GM21423 (cell line): ENCODE measurements at regions not wholly inside any gene's neighbourhood (a gene's known extent, or its start where the extent isn't known, plus 50 kb on each side); places are given as distances from the start of the nearest gene placed in this dataset.

Source experiments
- ATAC-seq: cut with Tn5 transposase; IDR thresholded peaks from one replicate; pipeline ENCODE4 v1.9.1; 2021; ENCODE audit warnings: mild to moderate bottlenecking, moderate library complexity; ENCODE audit not compliant: unreplicated experiment

DNA sequence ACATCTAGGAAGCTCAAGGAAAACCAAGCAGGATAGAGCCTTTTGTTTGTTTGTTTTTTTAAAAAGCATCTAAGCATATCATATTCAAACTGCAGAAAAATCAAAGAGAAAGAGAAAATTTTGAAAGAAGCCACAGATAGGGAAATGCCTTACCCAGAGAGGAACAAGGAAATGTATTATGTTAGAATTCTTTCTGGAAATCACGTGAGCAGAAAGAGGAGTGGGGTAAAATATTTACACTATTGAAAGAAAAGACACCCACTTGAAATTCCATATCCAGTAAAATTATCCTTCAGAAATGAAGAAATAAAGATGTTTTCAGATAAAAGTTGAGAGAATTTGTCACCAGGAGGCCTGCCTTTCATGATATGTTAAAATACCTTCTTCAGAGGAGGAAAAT is 775.7 kb upstream of the IGFBP3 start:
- ATAC-seq: no peak

DNA sequence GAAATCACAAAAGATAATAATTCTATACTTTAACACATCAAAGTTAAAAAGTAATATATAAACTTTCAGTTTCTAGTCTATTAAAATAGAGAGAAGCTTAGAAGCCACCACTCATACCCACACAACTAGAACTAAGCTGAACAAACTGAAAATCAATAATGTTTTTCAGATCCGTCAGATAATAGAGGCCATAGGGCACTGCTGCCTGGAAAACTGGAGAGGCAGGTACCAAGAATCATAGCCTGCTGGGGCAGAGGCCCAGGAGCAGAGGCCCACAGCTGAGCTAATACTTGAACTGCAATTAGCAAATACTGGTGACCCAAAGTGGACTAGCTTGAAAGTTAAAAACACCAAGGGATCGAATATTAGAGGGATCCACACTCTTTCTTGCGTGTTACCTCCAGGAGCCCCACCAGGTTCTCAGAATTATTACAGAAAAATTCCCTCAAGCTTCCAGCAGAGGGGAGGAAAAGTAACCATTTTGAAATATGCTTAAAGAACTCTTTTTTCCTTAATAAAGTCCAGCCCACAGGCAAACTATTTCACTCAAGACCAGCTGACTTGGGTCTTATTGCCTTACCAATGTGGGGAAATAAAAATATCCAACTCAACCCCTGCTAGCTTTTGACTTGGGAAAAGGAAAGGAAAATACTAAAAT is 774.1 kb upstream of the IGFBP3 start:
- ATAC-seq: no peak

DNA sequence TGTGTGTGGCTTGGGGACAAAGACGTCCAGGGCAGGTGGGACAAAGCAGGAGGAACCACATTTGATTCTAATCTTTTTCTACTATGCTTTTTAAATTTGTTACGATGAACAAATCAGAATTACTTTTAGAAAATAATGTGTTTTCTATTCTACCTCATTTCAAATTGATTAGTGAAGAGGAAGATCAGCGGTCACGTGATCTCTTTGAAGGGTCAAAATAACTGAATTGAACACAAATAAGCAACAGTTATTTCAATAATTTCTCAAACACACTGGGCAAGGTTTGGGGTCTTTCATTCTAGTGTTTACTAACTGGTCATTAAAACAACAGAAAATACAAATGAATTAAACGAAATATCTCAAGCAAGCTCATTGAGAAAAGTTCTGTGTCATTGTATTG is 773.0 kb upstream of the IGFBP3 start:
- no peak for ATAC-seq

DNA sequence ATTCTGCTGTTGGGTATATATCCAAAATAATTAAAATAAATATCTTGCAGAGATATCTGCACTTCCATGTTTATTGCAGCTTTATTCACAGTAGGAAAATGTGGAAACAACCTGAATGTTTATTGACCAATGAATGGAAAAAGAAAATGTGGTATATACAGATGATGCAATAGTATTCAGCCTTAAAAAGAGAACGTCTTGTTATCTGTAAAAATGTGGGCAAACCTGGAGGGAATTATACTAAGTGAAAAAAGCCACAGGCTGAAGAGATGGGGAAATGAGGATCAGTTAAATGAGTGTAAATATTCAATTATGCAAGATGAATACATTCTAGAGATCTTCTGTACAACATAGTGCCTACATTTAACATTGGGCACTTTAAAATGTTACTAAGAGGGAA is 766.1 kb upstream of the IGFBP3 start:
- no peak for ATAC-seq

DNA sequence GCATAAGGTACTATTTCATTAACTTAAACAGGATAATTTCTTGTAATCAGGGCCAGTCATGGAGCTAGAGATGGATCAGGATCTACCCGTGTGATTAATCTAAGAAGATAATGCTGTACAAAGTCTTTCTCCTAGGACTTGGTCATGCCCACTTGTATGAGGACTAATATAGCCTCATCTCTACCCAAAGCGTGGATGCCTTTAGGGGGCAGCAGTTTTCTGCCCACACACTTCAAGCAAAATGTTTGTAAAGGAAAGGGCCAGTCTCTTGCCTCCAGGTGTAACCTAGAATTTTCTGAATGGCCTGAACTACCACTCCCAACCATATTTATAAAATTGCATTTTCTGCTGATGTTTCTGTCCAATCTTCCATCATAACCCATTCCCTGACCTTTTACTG is 764.0 kb upstream of the IGFBP3 start:
- no peak for ATAC-seq

DNA sequence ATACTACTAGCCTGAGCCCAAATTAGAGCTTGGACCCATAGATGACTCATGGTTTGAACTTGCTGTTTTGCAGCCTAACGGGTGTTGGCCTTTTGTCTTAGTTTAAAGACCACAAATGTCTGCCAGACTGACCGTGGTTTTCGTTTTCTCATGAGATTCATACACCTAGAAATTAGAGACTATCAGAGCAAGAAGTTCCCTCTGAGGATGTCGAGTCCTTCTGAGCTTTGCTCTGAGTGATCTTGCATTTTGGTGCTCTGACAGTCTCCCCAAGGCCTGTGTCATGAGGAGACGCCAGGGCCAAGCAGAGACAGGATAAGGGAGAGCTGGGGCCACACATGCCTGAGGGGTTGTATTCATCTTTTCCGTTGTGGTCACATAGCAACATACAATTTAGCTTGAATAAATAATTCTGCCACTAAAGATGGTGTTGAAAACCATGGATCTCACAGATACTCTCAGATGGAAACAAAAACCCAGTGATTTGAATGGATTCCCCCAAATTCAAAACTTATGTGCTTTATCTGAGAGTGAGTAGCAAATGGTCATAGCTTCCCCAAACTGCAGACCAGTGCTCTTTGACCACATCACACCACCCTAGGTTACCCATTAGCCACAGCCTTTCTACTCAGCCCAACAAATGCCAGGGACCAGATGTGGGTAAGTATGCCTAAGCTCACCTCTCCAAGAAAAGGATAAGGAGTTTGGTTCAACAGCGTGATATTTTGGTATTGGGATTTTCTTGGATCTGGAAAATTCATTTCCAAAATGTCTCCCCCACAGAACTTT is 762.0 kb upstream of the IGFBP3 start:
- no peak for ATAC-seq

DNA sequence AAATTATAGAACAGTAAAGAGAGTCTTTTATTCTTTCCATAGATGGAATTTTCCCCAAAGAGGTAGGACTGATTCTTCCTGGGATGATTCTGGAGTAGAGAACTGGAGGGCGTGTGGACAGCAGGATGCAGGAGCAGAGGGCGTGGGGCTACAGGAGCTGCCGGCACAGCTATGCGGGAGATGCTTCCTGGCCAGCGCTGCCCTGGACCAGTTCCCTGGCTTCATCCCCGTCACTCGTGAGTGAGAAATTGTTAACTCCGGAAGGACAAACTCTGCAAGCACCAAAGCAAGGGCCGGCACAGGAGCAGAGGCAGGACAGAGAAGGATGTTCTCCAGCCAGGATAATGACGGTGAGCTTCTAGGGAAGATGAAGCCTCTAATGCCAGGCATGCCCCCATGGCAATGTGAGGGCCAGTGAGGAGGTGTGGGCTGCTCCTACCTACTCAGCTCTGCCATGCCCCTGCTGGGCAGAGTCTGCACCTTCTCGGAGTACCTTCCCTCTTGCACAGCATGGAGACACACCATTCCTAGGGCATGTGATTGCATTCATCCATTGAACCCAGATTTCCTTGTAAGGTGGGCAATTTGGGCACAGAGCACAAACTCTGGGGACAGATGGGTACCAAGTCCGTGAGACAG is 760.9 kb upstream of the IGFBP3 start:
- ATAC-seq: no peak

DNA sequence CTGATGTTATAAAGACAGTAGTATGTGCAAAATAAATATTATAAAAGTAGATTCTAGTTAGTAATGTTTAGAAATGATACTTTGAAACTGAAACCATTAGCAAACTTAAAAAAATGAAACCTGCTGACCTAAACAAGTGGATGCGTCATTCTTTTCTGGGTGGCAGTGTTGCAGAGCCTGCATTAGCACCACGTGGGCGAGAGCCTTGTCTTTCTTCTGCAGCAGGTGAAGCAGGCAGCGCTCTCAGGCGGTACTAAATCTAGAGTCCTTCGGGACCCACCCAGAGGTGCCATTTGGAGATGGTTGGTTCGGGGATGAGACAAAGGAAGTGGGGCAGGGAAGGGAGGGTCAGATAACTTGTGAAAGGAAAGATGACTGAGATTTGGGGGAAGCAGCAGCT is 759.1 kb upstream of the IGFBP3 start:
- ATAC-seq: no peak

DNA sequence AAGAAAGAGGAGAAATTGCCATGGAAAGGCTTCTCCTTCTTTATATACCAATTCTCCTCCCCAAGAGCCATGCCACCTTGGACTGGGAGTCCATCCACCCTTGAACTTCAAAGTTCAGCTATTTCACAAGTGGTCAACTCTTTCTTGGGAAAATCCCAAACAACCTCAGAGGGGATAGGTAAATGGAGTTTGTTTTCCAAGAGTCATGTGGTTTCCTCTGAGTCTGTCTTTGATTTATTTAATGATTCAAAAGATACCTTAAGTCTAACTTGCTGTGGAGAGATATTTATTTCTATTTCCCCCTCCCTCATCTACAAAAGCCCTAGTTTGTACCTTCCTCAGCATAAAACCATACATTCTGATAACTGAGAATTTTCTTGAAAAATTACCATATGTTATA is 758.6 kb upstream of the IGFBP3 start:
- no peak for ATAC-seq

DNA sequence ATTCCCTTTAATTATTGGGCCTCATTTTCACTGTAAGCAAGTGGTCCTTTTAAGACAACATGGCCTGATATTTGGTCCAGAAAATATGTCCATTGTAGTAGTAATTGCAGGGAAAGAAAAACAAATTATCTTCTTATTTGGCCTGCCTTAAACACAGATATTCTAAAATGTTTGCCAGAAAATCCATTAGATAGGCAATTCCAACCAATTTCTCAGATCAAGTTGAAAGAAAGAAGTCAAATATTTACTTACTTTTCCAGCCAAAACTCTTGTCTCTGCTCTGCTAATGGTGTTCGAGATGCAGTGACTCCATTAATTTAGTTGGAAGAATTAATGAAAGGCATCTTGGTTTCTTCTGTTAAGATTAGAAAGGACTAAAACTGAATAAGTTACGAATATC is 757.3 kb upstream of the IGFBP3 start:
- ATAC-seq: no peak

DNA sequence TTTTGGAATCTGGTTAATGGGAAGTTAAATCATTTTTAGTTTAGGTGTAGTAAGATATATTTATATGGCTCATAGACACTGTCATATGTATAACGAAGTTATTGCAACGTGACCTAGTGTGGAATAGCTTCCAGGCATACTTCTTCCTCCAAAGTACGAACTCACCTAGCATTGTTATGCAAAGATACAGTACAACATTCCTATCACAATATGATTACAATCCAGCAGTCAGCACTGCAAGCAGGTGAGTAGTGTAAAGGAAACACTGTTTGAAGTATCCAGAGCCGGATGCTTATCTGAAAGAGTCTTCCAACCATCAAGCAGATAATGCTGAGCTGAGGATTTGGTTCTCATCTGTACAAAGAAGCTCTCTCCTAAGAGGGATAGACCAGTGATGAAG is 754.4 kb upstream of the IGFBP3 start:
- no peak for ATAC-seq

DNA sequence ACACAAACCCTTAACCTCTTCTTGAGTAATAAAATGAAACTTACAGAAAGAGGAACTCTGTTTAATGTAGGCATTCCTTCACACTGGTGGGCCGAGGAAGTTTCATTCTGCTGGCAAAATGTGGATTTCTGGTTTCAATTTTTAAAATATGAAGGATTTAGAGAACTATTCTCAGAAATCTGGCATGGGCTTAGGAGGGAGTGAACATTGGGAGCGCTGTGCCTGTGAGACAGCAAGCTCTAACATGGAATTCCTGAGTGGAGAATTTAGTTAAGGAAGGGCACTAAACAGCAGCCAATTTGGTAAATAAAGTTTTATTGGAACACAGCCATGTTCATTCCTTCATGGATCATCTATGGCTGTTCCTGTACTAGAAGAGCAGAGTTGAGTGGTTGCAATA is 751.8 kb upstream of the IGFBP3 start:
- ATAC-seq: no peak

DNA sequence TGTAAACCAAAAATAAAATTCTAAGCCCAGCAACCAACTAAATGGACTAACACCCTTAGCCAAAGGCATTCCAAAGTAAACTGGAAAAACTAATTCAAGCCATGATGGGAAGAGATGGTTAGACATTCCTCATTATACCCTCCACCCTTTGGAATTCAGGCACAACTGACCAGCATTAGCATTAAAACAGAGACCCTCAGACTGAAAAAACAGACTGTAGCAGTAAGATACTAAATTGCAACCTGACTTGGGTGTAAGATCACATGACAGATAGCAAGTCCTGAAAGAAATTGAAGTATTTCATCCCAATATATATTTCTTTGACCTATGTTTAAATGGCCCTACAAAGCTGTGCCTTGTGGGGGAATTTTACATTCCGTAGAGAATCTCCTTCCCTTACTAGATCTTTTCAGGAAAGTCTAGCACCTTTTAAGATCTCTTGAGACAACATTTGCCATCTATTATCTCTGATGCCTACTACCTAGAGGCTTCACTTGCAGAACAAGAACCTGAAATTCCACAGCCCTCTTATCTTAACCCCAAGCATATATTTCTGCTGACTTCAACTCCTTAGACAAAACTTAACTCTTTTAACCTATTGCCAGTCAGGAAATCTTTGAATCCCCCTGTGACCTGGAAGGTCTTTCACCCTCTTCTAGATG is 750.2 kb upstream of the IGFBP3 start:
- ATAC-seq: no peak

DNA sequence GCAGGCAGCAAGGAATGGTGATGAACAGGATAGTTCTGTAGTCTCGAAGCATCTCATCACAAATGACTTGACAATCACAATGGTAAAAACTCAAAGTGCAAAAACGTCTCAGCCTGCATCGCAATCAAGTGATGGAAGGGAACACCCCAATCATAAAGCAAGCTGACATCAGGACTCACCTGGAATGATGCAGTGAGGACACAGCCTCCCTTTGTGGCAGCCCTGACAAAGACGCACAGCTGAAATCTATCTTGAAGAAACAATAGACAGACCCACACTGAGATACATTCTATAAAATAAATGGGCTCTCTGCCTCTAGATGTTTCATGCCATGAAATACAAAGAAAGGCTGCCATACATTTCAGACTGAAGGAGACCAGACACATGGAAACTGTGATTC is 748.0 kb upstream of the IGFBP3 start:
- no peak for ATAC-seq

DNA sequence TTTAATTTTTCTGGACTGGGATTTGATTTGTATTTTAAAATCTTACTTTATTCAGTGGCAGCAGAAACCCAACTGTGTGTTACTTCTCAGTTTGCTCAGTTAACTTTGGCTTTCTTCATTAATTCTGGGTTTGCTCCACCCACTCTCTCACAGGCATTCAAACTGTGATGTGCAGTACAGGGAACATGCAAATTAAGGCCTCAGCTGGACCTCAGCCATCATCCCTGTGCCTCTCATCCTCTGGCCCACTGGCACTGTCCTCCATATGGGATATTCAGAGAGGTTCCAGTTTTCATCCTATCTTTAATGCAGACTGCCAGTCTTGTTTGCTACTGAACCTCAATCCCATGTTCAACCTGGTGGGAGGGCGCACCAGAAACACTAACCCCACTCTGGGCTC is 743.4 kb upstream of the IGFBP3 start:
- no peak for ATAC-seq

DNA sequence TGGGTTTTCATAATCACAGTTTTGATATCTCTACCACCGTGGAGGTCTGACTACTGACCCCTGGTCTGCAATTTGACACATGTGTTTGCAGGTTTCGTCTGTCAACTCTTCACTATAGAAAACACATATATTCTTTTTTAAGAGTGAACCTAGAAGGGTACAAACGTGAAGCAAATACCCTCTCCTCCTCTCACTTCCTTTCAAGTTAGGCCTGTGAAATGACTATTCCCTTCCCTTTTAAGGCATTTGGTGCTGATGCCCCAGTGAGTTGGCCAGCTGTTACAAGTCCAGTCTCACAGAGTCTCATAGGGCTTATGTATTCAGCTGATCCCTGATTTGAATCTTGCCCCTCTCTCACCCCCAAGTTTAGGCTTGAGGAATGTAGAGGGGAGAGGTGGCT is 742.0 kb upstream of the IGFBP3 start:
- ATAC-seq: no peak

DNA sequence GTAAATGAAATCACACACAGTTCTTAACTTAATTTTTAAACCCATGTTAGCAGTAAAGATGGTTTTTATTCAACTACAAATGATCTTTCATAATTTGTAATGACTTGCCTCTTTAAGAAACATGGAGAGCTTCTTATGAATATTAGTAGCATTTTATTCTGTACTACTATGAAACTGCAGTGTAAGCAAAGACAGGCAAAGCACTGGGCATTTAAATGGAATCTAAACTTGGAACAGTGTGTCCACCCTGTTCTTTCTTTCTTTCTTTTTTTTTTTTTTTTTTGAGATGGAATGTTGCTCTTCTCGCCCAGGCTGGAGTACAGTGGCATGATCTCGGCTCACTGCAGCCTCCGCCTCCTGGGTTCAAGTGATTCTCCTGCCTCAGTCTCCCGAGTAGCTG is 740.4 kb upstream of the IGFBP3 start:
- ATAC-seq: no peak

DNA sequence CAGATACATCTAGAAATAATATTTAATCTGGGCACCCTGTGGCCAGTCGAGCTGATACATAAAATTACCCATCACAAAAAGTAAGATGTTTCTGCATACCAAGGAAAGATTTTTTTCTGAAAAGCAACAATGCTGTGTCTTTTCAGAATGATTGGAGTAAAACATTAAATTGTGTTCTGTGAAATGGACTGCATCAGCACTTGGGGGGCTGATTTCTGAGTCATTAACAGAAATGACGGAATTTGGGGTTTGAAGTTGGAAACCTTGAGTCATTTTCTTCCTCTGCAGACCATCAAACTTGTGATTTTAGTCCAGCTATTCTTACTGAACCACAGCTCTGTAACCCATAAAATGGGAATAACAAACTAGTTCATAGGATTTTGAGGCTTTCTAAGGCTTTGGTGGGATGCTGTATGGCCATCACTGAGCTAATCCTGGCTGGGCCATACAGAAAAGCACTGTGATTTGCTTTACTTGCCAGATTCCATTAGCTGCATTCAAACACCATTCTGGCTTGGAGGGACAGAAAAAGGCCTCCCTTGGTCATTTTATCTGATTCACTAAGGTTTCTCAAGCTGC is 739.4 kb upstream of the IGFBP3 start:
- ATAC-seq: no peak

DNA sequence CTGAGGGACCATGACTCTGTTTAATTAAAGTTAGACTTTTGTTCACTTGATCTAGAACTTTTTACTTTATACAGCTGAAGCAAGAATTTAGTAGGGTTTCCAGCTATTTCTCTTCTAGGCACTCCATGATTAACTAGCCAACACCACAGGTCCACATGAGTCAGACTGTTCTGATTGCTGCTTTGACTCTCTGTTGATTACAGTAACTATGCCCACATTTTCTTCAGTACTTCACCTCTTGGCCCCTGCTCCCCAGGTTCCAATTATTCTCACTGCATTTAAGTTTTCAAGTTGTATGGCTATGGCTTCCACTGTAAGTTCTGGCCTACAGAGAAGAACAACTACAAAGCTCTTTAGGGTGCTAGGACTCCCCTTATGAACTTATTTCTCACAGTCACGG is 737.2 kb upstream of the IGFBP3 start:
- no peak for ATAC-seq

DNA sequence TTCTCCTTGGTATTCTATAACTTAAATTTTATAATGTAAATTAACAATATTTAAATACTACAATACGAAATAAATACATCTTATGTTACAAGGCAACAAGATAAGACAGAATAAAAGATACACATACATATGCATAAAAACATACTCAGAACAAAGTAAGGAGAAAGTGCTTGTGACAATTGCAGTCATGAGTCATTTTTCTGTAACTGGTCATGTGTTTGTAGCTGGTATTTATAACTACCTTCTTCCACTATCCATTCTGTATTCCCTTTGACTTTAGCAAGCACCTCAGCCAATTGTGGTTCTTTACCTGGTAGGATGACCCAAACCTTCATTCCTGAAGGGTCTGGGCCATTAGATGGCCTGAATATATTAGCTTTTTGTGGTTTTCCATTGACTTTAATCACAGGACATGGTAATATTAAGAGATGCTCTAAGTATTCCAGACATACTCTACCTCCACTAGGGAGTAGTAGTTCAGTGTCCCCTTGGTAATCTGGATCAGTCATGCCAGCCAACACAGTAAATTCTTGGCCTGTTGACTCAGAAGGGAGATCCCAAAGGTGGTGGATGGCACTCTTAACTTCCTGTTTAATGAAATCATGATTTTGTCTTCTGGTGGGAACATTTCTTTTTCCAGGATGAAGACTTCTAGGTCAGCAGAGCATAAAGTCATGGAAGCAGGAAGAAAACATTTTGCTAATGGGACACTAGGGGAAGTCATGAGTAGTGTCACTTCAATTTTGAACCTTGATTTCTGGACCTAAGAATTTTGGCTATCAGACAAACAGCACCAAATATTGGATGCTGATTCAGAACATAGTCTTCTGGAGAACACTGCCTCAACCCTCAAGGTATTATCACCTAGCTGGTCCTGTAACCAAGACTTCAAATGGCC is 733.7 kb upstream of the IGFBP3 start:
- no peak for ATAC-seq
